ENCODE measurements at regions not wholly inside any gene's neighbourhood (a gene's known extent, or its start where the extent isn't known, plus 50 kb on each side); places are given as distances from the start of the nearest gene placed in this dataset.

- no peak overlapping the region for H3K4me3 ChIP-seq (ENCODE audit: low read depth, low read length)
- TF ChIP-seq CTCF (IDR thresholded peaks at IDR 0.05; ENCODE audit: control insufficient read depth, extremely low read depth, insufficient read depth) = no peak
- no peak for DNase-seq (ENCODE audit: low read depth)
Observed at GRCh38 chr3:166957121-166957520, 423.0 kb downstream of the ZBBX start.

DNA sequence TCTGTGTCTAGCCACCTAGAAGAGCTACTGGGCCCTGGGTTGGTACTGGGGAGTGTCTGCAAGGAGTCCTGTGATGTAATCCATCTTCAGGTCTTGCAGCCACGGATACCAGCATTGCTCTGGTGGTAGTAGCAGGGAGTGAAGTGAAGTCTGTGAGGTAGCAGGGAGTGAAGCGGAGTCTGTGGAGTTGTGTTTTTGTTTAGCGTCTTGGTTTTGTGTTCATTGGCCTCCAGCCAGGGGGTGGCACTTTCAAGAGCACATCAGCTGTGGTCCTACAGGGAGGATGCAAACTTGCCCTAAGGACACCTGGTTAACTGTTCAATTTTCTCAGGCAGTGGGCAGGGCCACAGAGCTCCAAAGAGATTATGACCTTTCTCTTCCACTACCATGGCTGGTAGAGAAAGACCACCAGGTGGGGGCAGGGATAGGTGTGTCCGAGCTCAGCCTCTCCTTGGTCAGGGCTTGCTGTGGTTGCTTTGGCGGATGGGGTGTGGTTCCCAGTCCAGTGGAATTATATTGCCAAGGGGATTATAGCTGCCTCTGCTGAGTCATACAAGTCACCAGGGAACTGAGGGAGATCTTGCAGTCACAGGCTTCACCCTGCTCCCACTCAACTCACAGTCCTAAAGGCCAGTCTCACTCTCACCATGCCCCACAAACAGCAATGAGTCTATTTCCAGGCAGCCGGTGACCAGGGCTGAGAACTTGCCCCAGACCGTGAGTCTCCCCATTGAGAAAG, 424.7 kb downstream of the ZBBX start:
- no peak for TF ChIP-seq CTCF (IDR thresholded peaks at IDR 0.05; ENCODE audit: control insufficient read depth, extremely low read depth, insufficient read depth)
- DNase-seq (ENCODE audit: low read depth) = no peak
- no peak overlapping the region for H3K4me3 ChIP-seq (ENCODE audit: low read depth, low read length)

DNA sequence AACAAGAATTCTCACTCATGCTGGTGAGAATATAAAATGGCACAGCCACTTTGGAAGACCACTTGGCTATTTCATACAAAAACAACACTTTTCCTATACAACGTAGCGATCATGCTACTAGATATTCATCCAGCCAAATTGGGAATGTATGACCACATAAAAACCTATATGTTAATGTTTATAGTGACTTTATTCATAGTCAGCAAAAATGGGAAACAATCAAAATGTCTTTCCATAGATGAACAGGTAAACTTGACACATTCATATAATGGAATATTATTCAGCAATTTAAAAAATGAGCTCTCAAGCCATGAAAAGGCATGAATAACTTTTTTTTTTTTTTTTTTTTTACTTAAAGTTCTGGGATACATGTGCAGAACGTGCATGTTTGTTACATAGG, 445.2 kb downstream of the ZBBX start:
- TF ChIP-seq CTCF (IDR thresholded peaks at IDR 0.05; ENCODE audit: control insufficient read depth, extremely low read depth, insufficient read depth) = no peak
- DNase-seq (ENCODE audit: low read depth) = no peak
- H3K4me3 ChIP-seq (ENCODE audit: low read depth, low read length) = no peak overlapping the region

- DNase-seq (ENCODE audit: low read depth) = no peak
- H3K4me3 ChIP-seq (ENCODE audit: low read depth, low read length) = no peak overlapping the region
- TF ChIP-seq CTCF (IDR thresholded peaks at IDR 0.05; ENCODE audit: control insufficient read depth, extremely low read depth, insufficient read depth) = no peak
Observed at GRCh38 chr3:166917437-166917836, 462.7 kb downstream of the ZBBX start.

DNA sequence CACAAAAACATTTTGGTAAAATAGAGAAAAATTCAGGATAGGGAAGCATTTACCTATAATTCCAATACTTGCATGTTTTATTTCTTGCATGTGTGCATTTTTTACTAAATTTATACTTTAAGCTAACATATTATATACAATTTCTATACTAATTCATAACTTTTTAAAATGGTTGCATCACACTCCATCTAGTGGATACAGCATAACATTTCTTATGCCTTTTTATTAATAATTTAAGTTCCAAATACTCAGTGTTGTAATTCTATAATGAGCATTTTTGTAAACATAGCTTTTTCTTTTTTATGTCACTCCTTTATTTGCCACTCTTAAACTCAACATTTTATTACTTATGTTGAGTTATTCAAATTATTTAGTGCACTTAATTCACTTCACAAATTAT, 477.7 kb downstream of the ZBBX start:
- no peak for TF ChIP-seq CTCF (IDR thresholded peaks at IDR 0.05; ENCODE audit: control insufficient read depth, extremely low read depth, insufficient read depth)
- no peak for DNase-seq (ENCODE audit: low read depth)
- H3K4me3 ChIP-seq (ENCODE audit: low read depth, low read length) = no peak overlapping the region

DNA sequence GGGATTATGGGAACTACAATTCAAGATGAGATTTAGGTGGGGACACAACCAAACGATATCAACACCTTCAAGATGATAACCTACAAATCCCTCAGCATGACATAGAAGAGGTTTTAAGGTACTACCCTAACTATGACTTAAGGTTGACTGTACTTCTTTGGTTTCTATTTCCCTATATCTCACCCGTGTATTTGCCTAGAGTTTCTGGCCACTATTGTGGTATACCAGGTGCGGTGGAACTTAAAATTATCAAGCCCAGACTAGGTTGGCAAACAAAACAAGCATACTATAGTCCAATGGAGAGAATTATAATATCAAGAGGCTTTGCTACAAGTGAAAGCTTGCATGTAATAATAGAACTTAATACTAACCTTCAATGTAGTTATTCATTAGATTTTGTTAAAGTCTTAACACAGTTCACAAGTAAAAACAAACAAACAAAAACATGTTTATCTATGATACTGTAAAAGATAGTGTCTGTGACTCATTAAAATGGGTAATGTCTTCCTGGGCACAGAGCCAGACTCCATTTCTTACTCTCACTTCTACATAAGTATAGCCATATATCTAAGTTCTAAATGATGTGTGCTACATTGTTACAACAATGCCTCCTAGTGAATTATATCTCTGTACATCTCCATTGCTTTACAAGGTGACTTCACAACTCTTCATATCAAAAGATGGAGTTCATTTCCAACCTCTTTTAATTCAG, 479.1 kb downstream of the ZBBX start:
- TF ChIP-seq CTCF (IDR thresholded peaks at IDR 0.05; ENCODE audit: control insufficient read depth, extremely low read depth, insufficient read depth) = peak; percentile 23; the same call in 1 of the 2 replicates
- peak; percentile 64 for DNase-seq (ENCODE audit: low read depth)
- H3K4me3 ChIP-seq (ENCODE audit: low read depth, low read length) = no peak overlapping the region
